SJCRH30 (cell line): ENCODE measurements at regions not wholly inside any gene's neighbourhood (a gene's known extent, or its start where the extent isn't known, plus 50 kb on each side); places are given as distances from the start of the nearest gene placed in this dataset.

ENCODE experiments used
- DNase-seq, 2 experiments: peaks; one replicate each; pipeline ENCODE4 v3.0.0-alpha.2; 2015 to 2020
- H3K27ac ChIP-seq: fragments of 250-450 bp; sonication (Bioruptor Pico); 2 replicates; pipeline ENCODE4 v1.5.1; 2020; ENCODE audit warnings: mild to moderate bottlenecking, moderate library complexity
- H3K27me3 ChIP-seq: fragments of 250-450 bp; sonication (Bioruptor Pico); 2 replicates; pipeline ENCODE4 v1.5.1; 2020; ENCODE audit warnings: mild to moderate bottlenecking, moderate library complexity
- H3K36me3 ChIP-seq: fragments of 250-450 bp; sonication (Bioruptor Pico); 2 replicates; pipeline ENCODE4 v1.5.1; 2020; ENCODE audit warnings: mild to moderate bottlenecking, moderate library complexity
- H3K4me1 ChIP-seq: fragments of 250-450 bp; sonication (Bioruptor Pico); 2 replicates; pipeline ENCODE4 v1.5.1; 2020; ENCODE audit warnings: mild to moderate bottlenecking, moderate library complexity
- H3K4me3 ChIP-seq: fragments of 250-450 bp; sonication (Bioruptor Pico); 2 replicates; pipeline ENCODE4 v1.5.1; 2020; ENCODE audit warnings: mild to moderate bottlenecking, moderate library complexity
- H3K9me3 ChIP-seq: fragments of 250-450 bp; sonication (Bioruptor Pico); replicated peaks from 2 replicates; pipeline ENCODE4 v1.5.1; 2020; ENCODE audit warnings: mild to moderate bottlenecking, moderate library complexity

- no peak overlapping the region for H3K27ac ChIP-seq
- H3K4me3 ChIP-seq, result no peak overlapping the region
- H3K9me3 ChIP-seq, result no peaks in the 10 kb centered on the region
- no peak for DNase-seq
- H3K4me1 ChIP-seq, result no peaks in the 10 kb centered on the region
- no peaks in the 10 kb centered on the region for H3K27me3 ChIP-seq
- H3K36me3 ChIP-seq, result no peaks in the 10 kb centered on the region
Observed at GRCh38 chr13:30816736-30817135, 81.4 kb downstream of the ALOX5AP start.

DNA sequence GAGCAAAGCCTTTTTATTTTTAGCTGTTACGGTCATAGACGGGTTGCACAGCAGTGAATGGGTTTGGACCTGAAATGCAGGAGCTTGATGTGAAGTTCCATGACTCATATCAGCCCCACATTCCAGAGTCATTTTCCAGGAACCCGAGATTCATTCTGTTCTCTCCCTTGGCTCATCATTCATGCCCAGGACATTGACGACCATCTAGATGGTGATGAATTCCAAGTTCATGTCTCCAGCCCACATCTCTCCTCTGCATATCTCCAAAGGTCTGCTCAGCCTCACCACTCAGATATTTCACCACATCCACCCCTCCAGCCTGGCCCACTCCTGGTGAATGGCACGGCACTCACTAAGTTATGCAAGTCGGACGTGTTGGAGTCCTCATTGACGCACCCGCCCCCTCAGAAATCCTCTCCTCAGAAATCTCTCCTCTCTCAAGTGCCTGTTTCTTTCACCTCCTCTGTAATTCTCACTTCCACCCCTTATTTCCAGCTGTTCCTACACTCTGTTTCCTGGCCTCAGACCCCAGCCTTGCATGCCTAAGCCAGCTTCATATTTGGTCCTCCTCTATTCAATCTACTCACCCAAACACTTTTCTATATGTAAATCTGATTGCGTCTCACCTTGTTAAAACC, 83.1 kb downstream of the ALOX5AP start:
- H3K36me3 ChIP-seq, result no peaks in the 10 kb centered on the region
- H3K4me3 ChIP-seq, result no peak overlapping the region
- H3K9me3 ChIP-seq, result no peaks in the 10 kb centered on the region; the same call in 1 of the 2 replicates
- no peaks in the 10 kb centered on the region for H3K27me3 ChIP-seq
- no peaks in the 10 kb centered on the region for H3K4me1 ChIP-seq
- no peak for DNase-seq
- H3K27ac ChIP-seq, result no peak overlapping the region

DNA sequence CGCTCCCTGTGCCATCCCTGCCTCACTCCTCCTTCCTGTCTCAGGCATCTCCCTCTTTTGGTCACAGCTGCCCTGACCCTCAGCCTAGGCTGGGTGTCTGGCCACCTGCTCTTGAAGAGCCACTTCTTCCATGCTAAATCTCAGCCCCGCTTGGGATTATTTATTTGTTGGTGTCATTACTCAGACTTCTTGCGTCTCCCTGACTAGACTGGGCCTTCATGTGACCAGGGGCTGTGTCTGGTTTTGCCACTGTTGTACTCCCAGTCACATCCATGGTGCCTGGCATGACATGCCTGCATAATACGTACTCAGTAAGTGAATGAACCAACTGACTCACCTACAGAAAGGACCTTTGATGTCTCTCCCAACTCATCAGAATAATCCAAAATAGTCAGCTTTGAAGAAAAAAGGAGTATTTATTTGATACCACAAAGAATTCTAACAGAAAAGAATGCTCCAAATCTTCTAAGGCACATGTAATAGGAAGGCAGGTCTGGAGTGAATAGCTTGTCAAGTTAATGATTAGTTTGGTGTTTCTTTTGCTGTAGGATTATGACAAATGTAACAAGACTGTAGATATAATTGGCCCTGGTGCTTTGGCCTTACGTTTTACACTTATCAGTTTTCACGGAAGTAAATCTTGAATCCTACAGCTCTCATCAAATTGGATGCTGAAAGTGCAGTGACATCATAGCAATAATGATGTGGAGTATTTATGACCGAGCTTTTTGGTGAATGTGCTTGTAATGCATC, 84.0 kb downstream of the ALOX5AP start:
- H3K36me3 ChIP-seq, result no peaks in the 10 kb centered on the region
- H3K27ac ChIP-seq, result no peak overlapping the region
- H3K4me3 ChIP-seq, result no peak overlapping the region
- no peak for DNase-seq
- no peaks in the 10 kb centered on the region for H3K4me1 ChIP-seq
- no peaks in the 10 kb centered on the region; the same call in 1 of the 2 replicates for H3K9me3 ChIP-seq
- no peaks in the 10 kb centered on the region for H3K27me3 ChIP-seq

DNA sequence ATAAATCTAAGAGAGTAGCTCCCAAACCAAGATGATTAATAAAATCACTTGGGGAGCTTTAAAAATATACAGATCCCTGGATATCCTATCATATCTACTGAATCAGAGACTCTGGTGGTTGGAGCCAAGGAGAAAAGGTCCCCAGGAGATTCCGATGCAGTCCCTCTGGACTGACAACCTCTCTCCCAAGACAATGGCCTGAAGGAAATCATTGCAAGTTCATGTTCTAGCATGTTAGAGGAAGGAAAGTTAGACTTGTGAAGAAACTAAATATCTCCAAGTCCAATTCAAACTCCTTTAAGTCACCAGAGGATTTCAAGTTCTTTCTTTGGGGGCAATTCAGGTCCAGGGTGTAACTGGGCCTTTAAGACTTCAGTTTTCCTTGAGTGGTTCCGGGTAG, 84.7 kb upstream of the MEDAG start:
- DNase-seq, result no peak
- Histone ChIP-seq H3K4me3 (no peak overlapping the region), H3K9me3 (no peaks in the 10 kb centered on the region; the same call in 1 of the 2 replicates), H3K27ac (no peak overlapping the region), H3K4me1 (no peaks in the 10 kb centered on the region), H3K36me3 (no peaks in the 10 kb centered on the region), H3K27me3 (no peaks in the 10 kb centered on the region)

DNA sequence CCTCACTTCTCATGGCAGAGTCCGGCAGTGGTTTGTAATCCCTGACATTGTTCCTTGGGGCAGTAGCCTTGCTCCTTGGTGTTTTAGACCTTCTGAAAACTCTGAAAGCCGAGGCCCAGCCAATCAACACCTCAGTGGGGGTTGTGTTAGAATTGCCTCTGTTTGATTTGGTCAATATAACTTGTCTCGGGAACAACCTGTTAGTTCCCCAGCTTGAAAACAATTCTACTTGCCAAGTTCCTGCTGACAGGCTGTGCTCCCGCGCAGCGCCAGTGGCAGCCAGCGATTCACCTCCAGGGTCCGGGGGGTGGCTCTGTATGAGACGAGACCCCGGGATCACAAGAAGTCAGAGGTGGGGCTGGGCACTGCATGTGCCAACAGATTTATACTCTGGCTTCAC, 81.4 kb upstream of the MEDAG start:
- no peak overlapping the region for H3K27ac ChIP-seq
- no peaks in the 10 kb centered on the region for H3K27me3 ChIP-seq
- no peaks in the 10 kb centered on the region for H3K36me3 ChIP-seq
- no peak for DNase-seq
- peaks cover 23% of the 10 kb centered on the region for H3K4me1 ChIP-seq
- H3K9me3 ChIP-seq, result no peaks in the 10 kb centered on the region; the same call in 1 of the 2 replicates
- no peak overlapping the region for H3K4me3 ChIP-seq

DNA sequence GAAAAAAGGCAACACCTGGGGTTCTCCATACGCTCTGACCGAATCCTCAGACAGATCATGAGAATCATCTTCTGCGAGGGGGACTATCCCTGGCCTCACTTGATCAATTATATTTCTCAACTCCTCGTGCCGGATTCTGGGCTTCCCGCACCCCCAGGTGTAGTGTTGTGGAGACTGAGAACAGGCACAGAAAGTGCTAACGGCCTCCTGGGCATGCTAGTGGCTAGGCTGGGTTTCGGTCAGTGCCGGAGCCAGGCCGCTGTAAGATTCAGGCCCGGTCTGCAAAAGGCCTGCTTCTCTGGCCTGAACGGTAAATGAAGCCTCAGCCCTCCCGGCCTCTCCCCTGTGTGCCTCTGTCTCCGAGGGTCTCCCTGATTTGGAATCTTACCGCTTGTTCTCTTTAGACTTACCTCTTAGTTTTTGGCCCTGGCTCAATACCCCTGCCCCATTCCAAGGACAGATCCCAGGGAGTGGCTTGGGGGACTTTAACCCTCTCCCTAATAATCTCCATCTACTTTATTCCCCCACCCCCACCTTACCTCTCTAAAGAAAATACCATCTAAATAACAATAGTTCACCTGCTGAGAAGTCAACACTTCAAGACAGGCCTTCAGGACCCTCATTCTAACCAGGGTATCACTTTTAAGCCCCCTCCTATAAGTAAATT, 79.0 kb upstream of the MEDAG start:
- Histone ChIP-seq H3K4me1 (peaks cover 46% of the 10 kb centered on the region), H3K4me3 (no peak overlapping the region), H3K27me3 (no peaks in the 10 kb centered on the region), H3K27ac (no peak overlapping the region), H3K36me3 (no peaks in the 10 kb centered on the region), H3K9me3 (no peaks in the 10 kb centered on the region; the same call in 1 of the 2 replicates)
- DNase-seq, result no peak

GRCh38 chr13:30827578-30827925, 78.5 kb upstream of the MEDAG start:
- no peak overlapping the region for H3K4me3 ChIP-seq

DNA sequence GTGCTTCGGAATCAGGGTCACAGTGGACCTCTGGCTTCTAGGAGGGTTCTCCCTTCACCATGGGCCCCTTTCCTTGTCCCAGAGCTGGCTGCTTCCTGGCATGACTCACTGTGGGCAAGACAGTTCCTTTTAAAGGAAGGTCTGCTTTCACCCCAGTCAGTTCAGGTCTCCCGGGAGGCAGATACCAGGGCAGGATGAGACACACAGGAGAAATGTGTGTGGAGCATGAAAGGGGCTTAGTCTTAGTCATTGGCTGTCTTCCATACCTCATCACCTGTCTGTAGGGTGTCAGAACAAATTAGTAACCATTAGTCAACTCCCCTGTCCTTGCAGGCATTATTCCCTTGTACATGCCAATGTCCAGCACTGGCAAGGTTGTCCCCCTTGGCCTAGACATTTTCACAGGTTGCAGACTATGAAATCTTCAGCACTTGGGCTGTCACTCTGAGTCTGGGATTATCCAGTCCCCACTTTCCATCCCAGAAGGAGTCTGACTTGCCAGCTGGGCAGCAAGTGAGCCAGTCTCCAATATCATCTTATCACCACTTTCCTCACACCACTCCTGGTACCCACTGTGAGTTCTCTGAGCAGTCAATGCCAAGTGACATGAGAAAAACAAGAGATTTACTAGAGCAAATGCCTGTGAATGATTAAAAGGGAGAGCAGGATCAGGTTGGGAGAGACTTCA, 76.8 kb upstream of the MEDAG start:
- Histone ChIP-seq H3K4me1 (peaks cover 64% of the 10 kb centered on the region), H3K36me3 (no peaks in the 10 kb centered on the region), H3K4me3 (no peak overlapping the region), H3K27ac (peak overlapping the region; percentile 100), H3K9me3 (no peaks in the 10 kb centered on the region), H3K27me3 (no peaks in the 10 kb centered on the region)
- DNase-seq, result peak; percentile 93 to 96

More at GRCh38 chr13:30827578-30827925, 78.5 kb upstream of the MEDAG start:
- Histone ChIP-seq H3K36me3 (no peaks in the 10 kb centered on the region), H3K27ac (peak overlapping the region; percentile 100; the same call in 1 of the 2 replicates), H3K4me1 (peaks cover 51% of the 10 kb centered on the region), H3K27me3 (no peaks in the 10 kb centered on the region), H3K9me3 (no peaks in the 10 kb centered on the region; the same call in 1 of the 2 replicates)
- DNase-seq, result no peak

DNA sequence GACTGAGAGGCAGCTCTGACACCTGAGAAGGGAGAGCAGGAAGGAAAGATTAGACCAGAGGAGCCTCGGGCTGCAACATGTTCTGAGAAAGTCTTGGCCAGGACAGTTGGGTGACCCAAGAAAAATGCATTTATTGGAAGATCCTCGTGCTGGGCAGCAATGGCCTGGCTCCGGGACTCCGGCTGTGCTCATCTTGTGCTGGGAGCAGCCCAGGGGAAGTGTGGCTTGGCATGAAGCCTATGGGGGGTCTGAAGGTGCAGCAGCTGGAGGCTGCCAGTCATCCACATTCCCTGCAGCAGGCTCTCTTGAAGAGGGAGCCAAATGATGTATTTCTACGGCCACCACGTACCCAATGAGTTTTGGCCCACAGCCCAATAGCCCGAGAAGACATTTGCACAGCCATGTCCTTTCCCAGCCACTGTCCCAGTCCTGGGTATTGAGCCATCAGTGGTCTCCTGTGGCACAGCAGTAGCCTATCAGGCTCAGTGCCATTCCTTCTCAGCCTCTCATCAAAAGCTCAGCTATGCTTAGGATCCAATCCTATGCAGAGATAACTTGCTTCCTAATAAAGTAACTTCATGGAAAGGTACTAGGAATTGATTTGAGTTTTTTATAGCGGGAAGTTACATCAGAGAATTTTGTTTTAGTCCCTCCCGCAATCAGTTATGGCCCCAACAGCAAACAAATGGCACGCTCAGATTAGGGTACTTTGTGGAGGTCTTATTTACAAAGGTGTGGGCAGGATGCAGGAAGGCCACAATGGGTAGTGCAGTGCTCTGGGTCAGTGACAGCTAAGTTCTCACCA, 76.0 kb upstream of the MEDAG start:
- DNase-seq, result peak; percentile 99 to 100
- H3K27me3 ChIP-seq, result no peaks in the 10 kb centered on the region
- H3K27ac ChIP-seq, result peak overlapping the region; percentile 100

GRCh38 chr13:30830638-30830965, 75.5 kb upstream of the MEDAG start:
- Histone ChIP-seq H3K4me1 (peaks cover 77% of the 10 kb centered on the region), H3K27ac (peak overlapping the region; percentile 100), H3K27me3 (no peaks in the 10 kb centered on the region), H3K36me3 (no peaks in the 10 kb centered on the region), H3K9me3 (no peaks in the 10 kb centered on the region), H3K4me3 (no peak overlapping the region)
- DNase-seq, result no peak

More for the DNA sequence above, 76.0 kb upstream of the MEDAG start:
- Histone ChIP-seq H3K9me3 (no peaks in the 10 kb centered on the region), H3K4me3 (no peak overlapping the region), H3K4me1 (peaks cover 71% of the 10 kb centered on the region), H3K36me3 (no peaks in the 10 kb centered on the region)

- Histone ChIP-seq H3K4me1 (peaks cover 82% of the 10 kb centered on the region), H3K9me3 (no peaks in the 10 kb centered on the region), H3K27ac (peak overlapping the region; percentile 100), H3K36me3 (no peaks in the 10 kb centered on the region), H3K4me3 (no peak overlapping the region), H3K27me3 (no peaks in the 10 kb centered on the region)
- DNase-seq, result no peak
Observed at GRCh38 chr13:30831515-30831914, 74.6 kb upstream of the MEDAG start.

DNA sequence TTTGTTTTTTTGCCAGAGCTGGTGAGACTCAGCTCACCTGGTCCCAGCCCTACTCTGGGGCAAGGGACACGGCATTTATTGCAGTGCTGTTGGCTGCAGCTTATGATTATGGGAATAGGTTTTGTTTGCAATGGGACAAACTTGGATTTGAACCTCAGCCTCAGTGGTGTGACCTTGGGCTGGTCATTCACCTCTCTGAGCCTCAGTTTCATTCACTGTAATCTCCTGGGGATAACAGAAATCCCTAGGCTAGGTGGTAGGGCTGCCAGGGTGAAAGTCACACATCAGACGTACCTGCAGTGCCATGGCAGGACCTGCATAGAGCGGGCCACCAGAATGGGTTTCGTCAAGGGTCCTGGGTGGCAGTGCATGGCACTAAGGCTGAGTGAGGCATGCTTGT, 73.7 kb upstream of the MEDAG start:
- H3K4me3 ChIP-seq, result no peak overlapping the region
- peaks cover 82% of the 10 kb centered on the region for H3K4me1 ChIP-seq
- H3K27ac ChIP-seq, result peak overlapping the region; percentile 100
- no peak for DNase-seq
- H3K9me3 ChIP-seq, result no peaks in the 10 kb centered on the region
- no peaks in the 10 kb centered on the region for H3K27me3 ChIP-seq
- no peaks in the 10 kb centered on the region for H3K36me3 ChIP-seq

DNA sequence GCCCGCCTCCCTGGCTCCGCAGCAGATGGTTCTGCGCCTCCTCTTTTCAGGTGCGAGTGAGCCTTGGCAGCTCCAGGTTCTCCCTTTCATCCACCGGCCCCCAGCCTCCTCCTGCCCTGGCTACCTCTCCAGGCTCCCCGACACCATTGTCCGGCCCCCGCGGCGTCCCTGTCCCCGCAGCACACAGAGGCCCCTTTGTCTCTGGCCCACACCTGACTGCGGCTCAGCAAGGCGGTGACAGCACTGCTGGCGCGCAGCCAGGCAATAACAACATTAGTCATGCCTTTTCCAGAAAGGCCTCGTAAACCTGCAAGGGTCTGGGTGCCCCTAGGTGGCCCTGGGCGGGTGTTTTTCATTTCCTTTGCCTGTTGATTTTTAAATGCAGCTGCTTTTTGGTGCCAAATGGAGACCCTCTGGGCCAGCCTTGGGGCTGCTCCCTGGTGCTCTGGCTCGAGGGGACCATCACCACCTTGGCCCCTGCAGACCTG, 73.2 kb upstream of the MEDAG start:
- no peaks in the 10 kb centered on the region for H3K36me3 ChIP-seq
- peak; percentile 99 to 100 for DNase-seq

DNA sequence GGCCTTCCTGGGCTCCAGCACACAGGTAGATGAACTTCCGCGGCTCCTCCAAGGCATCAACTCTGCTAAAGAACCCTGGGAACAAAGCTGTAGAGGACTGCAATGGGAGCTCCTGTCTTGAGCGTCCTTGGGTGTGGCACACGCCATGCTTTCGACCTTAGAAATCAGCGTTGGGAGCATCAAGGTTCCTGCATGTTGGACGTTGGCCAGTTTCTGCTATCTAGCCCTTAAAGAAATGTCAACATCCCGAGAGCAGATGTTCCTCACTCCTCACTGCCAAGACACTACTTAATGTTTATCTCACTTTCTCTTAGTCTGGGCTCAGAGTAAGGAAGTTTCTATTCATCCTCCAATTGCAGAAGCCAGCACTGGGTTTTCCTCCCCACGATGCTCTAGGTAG, 70.6 kb upstream of the MEDAG start:
- peak; percentile 48 to 73 for DNase-seq
- Histone ChIP-seq H3K4me3 (no peak overlapping the region), H3K36me3 (no peaks in the 10 kb centered on the region), H3K27me3 (no peaks in the 10 kb centered on the region), H3K27ac (peak overlapping the region; percentile 34; the same call in 1 of the 2 replicates), H3K4me1 (peaks cover 53% of the 10 kb centered on the region), H3K9me3 (no peaks in the 10 kb centered on the region)

More for the DNA sequence above, 73.2 kb upstream of the MEDAG start:
- Histone ChIP-seq H3K27me3 (no peaks in the 10 kb centered on the region), H3K9me3 (no peaks in the 10 kb centered on the region), H3K27ac (peak overlapping the region; percentile 100), H3K4me1 (peaks cover 77% of the 10 kb centered on the region), H3K4me3 (no peak overlapping the region)
